ENCODE measurements at regions not wholly inside any gene's neighbourhood (a gene's known extent, or its start where the extent isn't known, plus 50 kb on each side); places are given as distances from the start of the nearest gene placed in this dataset.

DNA sequence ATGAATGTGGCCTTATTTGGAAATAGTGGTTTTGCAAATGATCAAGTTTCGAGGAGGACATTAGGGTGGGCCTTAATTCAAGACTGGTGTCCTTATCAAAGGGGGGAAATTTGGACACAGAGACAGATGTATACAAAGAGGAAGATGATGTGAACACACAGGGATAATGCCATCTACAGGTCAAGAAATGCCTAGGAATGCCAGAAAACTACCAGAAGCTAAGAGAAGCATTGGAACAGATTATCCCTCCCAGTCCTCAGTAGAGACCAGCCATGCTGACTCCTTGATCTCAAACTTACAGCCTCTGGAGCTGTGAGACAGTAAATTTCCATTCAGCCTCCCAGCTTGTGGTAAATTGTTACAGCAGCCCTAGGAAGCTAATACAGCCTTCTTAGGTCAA, 151.4 kb downstream of the PTGER3 start:
- H3K9ac ChIP-seq (ENCODE audit: low read depth, low read length) = no peak overlapping the region
- H3K4me3 ChIP-seq (ENCODE audit: low read length) = no peak overlapping the region

DNA sequence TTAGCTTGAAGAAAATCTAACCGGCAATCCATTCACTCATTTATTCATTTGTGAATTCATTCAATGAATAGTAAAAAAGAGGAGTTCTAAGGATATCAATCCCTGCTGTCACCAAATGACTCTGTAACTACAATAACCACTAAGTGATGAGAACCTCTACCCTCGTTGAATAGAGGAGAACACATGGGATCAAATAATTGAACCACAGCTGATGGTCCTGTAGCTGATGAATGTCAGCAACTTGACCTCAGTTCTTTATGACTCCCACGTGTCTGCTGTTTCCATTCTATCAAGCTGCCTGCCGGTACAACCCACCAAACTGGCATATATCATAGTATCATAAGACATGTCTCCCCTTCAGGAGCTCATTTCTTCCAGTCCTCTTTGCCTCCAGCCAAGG, 150.3 kb downstream of the PTGER3 start:
- no peaks in the 10 kb centered on the region; the same call in 1 of the 2 replicates for H3K4me1 ChIP-seq (ENCODE audit: insufficient read depth, low read length)
- no peak overlapping the region for H3K27ac ChIP-seq (ENCODE audit: low read length)
- no peak overlapping the region for H3K9ac ChIP-seq (ENCODE audit: low read depth, low read length)
- H3K27me3 ChIP-seq (ENCODE audit: insufficient read depth, low read length) = no peaks in the 10 kb centered on the region
- H3K4me3 ChIP-seq (ENCODE audit: low read length) = no peak overlapping the region
- H3K9me3 ChIP-seq (ENCODE audit: insufficient read depth, low read depth, low read length) = no peaks in the 10 kb centered on the region
- H3K36me3 ChIP-seq (ENCODE audit: insufficient read depth, low read depth, low read length) = no peaks in the 10 kb centered on the region

More for the DNA sequence above, 151.4 kb downstream of the PTGER3 start:
- Histone ChIP-seq H3K4me1 (ENCODE audit: insufficient read depth, low read length) (no peaks in the 10 kb centered on the region; the same call in 1 of the 2 replicates), H3K27me3 (ENCODE audit: insufficient read depth, low read length) (no peaks in the 10 kb centered on the region), H3K27ac (ENCODE audit: low read length) (no peak overlapping the region), H3K9me3 (ENCODE audit: insufficient read depth, low read depth, low read length) (no peaks in the 10 kb centered on the region), H3K36me3 (ENCODE audit: insufficient read depth, low read depth, low read length) (no peaks in the 10 kb centered on the region)

DNA sequence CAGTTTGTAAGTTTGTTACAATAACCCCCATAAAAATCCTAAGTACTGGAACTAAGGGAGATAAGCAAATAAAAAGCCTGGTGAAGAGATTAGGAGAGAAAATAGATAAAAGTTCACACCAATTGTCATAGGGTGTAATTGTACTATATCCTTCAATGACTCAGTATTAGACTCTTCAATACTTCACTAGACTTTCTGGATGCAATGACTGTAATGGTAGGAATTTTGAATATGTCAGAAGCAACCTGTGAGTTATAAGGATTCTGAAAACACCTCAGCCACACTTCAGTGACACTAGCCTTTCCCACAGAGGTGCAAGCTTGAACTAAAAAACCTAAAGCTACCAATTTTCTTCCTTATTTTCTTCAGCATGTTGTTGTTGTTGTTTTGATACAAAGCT, 147.9 kb downstream of the PTGER3 start:
- Histone ChIP-seq H3K9ac (ENCODE audit: low read depth, low read length) (no peak overlapping the region), H3K4me1 (ENCODE audit: insufficient read depth, low read length) (no peaks in the 10 kb centered on the region; the same call in 1 of the 2 replicates), H3K36me3 (ENCODE audit: insufficient read depth, low read depth, low read length) (no peaks in the 10 kb centered on the region), H3K27ac (ENCODE audit: low read length) (no peak overlapping the region), H3K27me3 (ENCODE audit: insufficient read depth, low read length) (no peaks in the 10 kb centered on the region), H3K4me3 (ENCODE audit: low read length) (no peak overlapping the region), H3K9me3 (ENCODE audit: insufficient read depth, low read depth, low read length) (no peaks in the 10 kb centered on the region)

DNA sequence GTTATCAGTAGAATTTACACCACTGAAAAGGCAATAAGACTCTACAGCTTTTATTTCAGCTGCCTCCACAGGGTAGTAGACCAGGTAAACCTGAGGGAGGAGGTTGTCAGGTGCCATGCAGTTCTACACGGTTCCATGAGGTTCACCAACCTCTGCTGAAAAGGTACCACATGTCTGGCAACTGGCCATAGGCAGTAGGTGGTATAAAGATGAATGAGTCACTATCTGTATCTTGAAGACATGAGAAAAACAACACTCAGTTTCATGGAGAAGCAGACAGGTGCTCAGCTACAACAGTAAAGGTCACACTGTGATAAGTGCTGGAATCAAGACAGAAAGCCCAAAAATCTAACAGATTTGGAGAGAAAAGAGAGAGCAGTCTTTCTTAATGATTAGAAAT, 145.4 kb downstream of the PTGER3 start:
- H3K4me3 ChIP-seq (ENCODE audit: low read length) = no peak overlapping the region
- H3K27ac ChIP-seq (ENCODE audit: low read length) = no peak overlapping the region
- no peak overlapping the region for H3K9ac ChIP-seq (ENCODE audit: low read depth, low read length)
- H3K27me3 ChIP-seq (ENCODE audit: insufficient read depth, low read length) = no peaks in the 10 kb centered on the region
- no peaks in the 10 kb centered on the region for H3K36me3 ChIP-seq (ENCODE audit: insufficient read depth, low read depth, low read length)
- no peaks in the 10 kb centered on the region for H3K4me1 ChIP-seq (ENCODE audit: insufficient read depth, low read length)
- no peaks in the 10 kb centered on the region for H3K9me3 ChIP-seq (ENCODE audit: insufficient read depth, low read depth, low read length)

DNA sequence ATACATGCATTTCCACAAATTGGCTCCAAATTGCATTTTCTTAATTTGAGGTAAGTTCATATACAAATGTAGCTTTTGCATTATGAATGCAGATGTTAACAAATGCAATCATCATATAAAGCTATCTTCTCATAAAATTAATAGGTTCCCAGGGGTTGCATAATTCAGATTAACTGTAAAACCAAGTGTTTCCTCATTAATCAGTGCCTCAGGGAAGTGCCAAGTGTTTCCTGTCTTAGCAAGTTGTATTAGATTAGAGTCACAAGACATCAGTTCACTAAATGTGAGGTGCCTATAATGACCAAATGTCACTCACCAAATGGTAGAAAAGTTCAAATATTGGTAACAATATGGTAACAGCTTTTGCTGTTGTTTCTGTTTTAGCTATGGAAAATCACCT, 140.8 kb downstream of the PTGER3 start:
- Histone ChIP-seq H3K9ac (ENCODE audit: low read depth, low read length) (no peak overlapping the region), H3K9me3 (ENCODE audit: insufficient read depth, low read depth, low read length) (no peaks in the 10 kb centered on the region), H3K4me3 (ENCODE audit: low read length) (no peak overlapping the region), H3K27ac (ENCODE audit: low read length) (no peak overlapping the region), H3K36me3 (ENCODE audit: insufficient read depth, low read depth, low read length) (no peaks in the 10 kb centered on the region), H3K4me1 (ENCODE audit: insufficient read depth, low read length) (no peaks in the 10 kb centered on the region), H3K27me3 (ENCODE audit: insufficient read depth, low read length) (no peaks in the 10 kb centered on the region)

DNA sequence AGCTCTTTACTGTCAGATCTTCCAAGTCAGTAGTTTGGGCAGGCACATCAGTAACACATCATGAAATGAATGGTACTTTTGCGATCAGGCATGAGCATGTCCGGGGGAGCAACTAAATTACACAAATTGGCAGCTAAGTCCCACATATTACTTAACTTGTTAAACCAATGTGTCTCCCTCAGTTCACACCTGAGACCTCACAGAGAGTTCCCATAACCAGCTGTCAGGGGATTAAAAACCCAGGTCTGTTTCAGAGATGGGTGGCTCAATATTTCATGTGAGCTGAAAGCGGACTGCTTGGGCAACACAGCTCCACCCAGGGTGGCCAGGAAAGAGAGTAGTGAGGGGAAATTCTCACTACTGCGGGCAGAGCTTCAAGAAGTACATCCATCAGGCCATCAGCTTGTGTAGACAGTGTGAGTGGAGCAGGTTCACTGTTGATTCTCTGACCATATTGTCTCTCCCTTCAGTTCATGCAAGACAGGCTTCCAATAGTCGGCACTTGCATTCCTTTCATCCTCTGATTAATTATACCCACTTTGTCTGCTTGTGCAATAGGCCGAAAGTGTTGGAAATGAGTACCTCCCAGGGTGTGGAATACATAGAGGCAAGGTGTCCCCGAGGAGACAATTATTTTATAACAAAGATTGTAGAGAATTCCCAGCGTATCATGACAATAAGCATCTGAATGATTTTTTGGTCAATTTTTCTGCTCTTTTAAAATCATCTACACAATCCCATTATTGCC, 139.9 kb downstream of the PTGER3 start:
- H3K9ac ChIP-seq (ENCODE audit: low read depth, low read length) = no peak overlapping the region
- no peaks in the 10 kb centered on the region for H3K27me3 ChIP-seq (ENCODE audit: insufficient read depth, low read length)
- H3K27ac ChIP-seq (ENCODE audit: low read length) = no peak overlapping the region
- H3K9me3 ChIP-seq (ENCODE audit: insufficient read depth, low read depth, low read length) = no peaks in the 10 kb centered on the region
- no peaks in the 10 kb centered on the region for H3K36me3 ChIP-seq (ENCODE audit: insufficient read depth, low read depth, low read length)
- H3K4me1 ChIP-seq (ENCODE audit: insufficient read depth, low read length) = no peaks in the 10 kb centered on the region
- H3K4me3 ChIP-seq (ENCODE audit: low read length) = no peak overlapping the region

DNA sequence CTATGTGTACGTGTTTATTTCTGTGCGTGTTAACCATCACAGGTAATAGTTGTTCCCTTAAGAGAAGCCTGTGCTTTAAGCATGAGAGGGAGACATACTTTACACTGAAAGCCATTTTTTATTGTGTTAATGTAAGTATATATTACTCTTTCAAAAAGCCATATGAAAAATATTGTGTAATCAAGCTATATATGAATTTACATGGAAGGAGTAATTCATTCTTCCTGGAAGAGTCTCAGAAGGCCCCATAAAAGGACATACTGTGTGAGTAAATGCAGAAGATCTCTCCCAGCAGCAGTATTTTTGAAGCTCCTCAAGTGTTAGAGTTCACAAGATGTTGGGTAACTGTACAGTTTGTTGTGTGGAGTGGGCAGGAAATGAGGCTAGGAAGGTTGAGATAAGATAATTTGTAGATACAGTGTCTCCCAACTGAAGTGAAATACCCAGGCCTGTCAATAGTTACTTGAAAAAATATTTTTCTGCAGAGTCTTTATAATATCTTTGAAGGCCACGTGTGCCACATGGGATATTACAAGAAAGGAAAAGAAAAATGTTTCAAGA, 138.3 kb downstream of the PTGER3 start:
- Histone ChIP-seq H3K4me3 (ENCODE audit: low read length) (no peak overlapping the region), H3K27ac (ENCODE audit: low read length) (no peak overlapping the region), H3K27me3 (ENCODE audit: insufficient read depth, low read length) (no peaks in the 10 kb centered on the region), H3K9ac (ENCODE audit: low read depth, low read length) (no peak overlapping the region), H3K36me3 (ENCODE audit: insufficient read depth, low read depth, low read length) (no peaks in the 10 kb centered on the region), H3K9me3 (ENCODE audit: insufficient read depth, low read depth, low read length) (no peaks in the 10 kb centered on the region), H3K4me1 (ENCODE audit: insufficient read depth, low read length) (no peaks in the 10 kb centered on the region)

DNA sequence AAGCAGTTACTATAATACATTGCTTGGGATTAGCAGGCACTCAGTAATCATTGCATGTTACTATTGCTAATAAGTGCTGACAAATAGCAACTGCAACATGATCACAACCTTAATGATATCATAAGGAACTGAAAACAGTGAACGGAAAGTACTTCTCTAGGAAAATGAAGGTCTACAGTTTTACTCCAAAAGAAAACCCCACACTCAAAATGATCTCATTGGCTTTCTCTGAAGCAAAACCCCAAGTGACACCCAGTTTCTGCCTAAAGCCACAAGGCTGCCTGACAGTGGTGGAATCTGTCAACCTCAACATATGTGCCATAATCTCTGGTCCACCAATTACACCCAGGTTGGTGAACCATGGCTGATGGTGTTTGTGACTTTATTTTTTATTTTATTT, 137.6 kb downstream of the PTGER3 start:
- Histone ChIP-seq H3K4me1 (ENCODE audit: insufficient read depth, low read length) (no peaks in the 10 kb centered on the region), H3K9me3 (ENCODE audit: insufficient read depth, low read depth, low read length) (no peaks in the 10 kb centered on the region), H3K27ac (ENCODE audit: low read length) (no peak overlapping the region), H3K9ac (ENCODE audit: low read depth, low read length) (no peak overlapping the region), H3K36me3 (ENCODE audit: insufficient read depth, low read depth, low read length) (no peaks in the 10 kb centered on the region), H3K4me3 (ENCODE audit: low read length) (no peak overlapping the region), H3K27me3 (ENCODE audit: insufficient read depth, low read length) (no peaks in the 10 kb centered on the region)

DNA sequence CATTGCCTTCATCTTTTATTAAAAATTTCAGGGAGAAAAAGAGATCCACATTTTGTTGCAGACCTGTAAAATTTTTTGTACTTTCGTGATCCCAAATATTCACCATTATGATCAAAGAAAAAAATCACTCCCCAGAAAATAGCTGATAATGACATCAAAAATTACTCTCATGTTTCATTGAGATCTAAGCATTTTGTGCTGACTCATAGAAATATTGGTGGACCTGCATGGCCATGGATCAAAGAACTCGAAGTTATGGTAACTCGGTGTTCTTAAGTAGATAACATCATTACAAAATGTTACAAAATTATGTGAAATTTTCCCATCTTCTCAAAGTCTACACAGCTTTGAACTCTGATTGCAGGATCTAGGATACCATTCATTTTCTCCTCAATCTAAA, 135.8 kb downstream of the PTGER3 start:
- Histone ChIP-seq H3K4me1 (ENCODE audit: insufficient read depth, low read length) (no peaks in the 10 kb centered on the region), H3K27ac (ENCODE audit: low read length) (no peak overlapping the region), H3K27me3 (ENCODE audit: insufficient read depth, low read length) (no peaks in the 10 kb centered on the region), H3K9ac (ENCODE audit: low read depth, low read length) (no peak overlapping the region), H3K9me3 (ENCODE audit: insufficient read depth, low read depth, low read length) (no peaks in the 10 kb centered on the region), H3K36me3 (ENCODE audit: insufficient read depth, low read depth, low read length) (no peaks in the 10 kb centered on the region), H3K4me3 (ENCODE audit: low read length) (no peak overlapping the region)

DNA sequence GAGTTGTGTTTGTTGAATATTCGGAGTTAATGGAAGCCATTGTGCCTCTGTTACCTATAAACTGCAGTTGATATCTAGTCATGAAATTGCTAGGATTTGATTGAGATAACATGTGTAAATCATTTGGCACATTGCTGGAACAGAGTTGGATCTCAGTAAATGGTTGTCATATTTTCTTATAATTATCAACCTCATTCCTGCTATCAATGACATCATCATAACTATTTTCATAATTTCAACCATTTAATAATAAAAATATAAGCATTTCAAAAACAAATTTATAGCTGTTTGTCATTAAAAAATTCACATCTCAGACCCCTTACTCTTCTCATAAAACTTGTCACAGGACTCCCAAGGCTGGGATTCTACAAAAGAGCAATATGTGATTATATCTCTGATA, 133.4 kb downstream of the PTGER3 start:
- Histone ChIP-seq H3K27me3 (ENCODE audit: insufficient read depth, low read length) (no peaks in the 10 kb centered on the region), H3K27ac (ENCODE audit: low read length) (no peak overlapping the region), H3K4me3 (ENCODE audit: low read length) (no peak overlapping the region), H3K4me1 (ENCODE audit: insufficient read depth, low read length) (no peaks in the 10 kb centered on the region), H3K9ac (ENCODE audit: low read depth, low read length) (no peak overlapping the region), H3K36me3 (ENCODE audit: insufficient read depth, low read depth, low read length) (no peaks in the 10 kb centered on the region), H3K9me3 (ENCODE audit: insufficient read depth, low read depth, low read length) (no peaks in the 10 kb centered on the region)

DNA sequence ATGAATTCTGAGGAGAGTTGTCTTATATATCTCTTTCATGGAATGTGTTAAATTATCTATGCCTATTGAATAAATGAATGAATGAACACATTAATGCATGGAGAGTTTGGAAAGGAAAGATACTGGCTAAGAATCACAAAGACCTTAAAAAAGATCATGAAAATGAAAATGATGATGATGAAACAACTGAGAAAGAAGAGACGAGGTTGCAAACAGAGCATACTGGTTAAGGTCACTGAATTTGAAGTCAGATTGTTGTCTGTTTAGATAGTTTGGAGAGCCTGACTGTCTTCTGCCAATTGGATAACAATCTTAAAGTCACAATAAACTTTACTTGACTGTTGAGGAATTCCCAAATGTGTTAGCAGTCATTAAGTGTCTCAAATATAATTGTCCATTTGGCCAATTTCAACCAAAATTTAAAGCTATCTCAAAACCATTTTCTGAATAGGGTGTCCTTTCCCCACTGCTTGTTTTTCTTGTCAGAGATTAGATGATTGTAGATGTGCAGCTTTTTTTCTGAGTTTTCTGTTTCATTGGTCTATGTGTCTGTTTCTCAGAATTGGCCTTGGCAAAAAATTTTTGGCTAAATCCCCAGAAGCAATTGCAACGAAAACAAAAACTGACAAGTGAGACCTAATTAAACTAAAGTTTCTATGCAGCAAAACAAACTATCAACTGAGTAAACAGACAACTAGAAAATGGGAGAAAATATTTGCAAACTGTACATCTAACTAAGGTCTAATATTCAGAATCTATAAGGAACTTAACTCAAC, 132.2 kb downstream of the PTGER3 start:
- Histone ChIP-seq H3K27ac (ENCODE audit: low read length) (no peak overlapping the region), H3K27me3 (ENCODE audit: insufficient read depth, low read length) (no peaks in the 10 kb centered on the region), H3K9me3 (ENCODE audit: insufficient read depth, low read depth, low read length) (no peaks in the 10 kb centered on the region; the same call in 1 of the 2 replicates), H3K4me1 (ENCODE audit: insufficient read depth, low read length) (no peaks in the 10 kb centered on the region), H3K4me3 (ENCODE audit: low read length) (no peak overlapping the region), H3K36me3 (ENCODE audit: insufficient read depth, low read depth, low read length) (no peaks in the 10 kb centered on the region), H3K9ac (ENCODE audit: low read depth, low read length) (no peak overlapping the region)

DNA sequence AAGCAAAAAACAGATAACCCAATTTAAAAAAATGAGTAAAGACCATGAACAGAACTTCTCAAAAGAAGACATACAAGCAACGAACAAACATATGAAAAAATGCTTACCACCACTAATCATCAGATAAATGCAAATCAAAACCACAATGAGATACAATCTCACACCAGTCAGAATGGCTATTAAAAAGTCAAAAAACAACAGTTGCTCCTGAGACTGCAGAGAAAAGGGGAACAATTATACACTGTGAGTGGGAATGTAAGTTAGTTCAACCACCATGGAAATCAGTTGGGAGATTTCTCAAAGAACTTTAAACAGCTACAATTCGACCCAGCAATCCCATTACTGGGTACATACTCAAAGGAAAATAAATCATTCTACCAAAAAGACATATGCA, 131.6 kb downstream of the PTGER3 start:
- H3K27ac ChIP-seq (ENCODE audit: low read length) = no peak overlapping the region
- no peaks in the 10 kb centered on the region for H3K4me1 ChIP-seq (ENCODE audit: insufficient read depth, low read length)
- H3K4me3 ChIP-seq (ENCODE audit: low read length) = no peak overlapping the region
- H3K9me3 ChIP-seq (ENCODE audit: insufficient read depth, low read depth, low read length) = peaks cover 5% of the 10 kb centered on the region; the same call in 1 of the 2 replicates
- H3K9ac ChIP-seq (ENCODE audit: low read depth, low read length) = no peak overlapping the region
- H3K27me3 ChIP-seq (ENCODE audit: insufficient read depth, low read length) = no peaks in the 10 kb centered on the region
- no peaks in the 10 kb centered on the region for H3K36me3 ChIP-seq (ENCODE audit: insufficient read depth, low read depth, low read length)
